HL-60 (cell line): ENCODE measurements at regions not wholly inside any gene's neighbourhood (a gene's known extent, or its start where the extent isn't known, plus 50 kb on each side); places are given as distances from the start of the nearest gene placed in this dataset.

Experiments
- POLR2AphosphoS5 ChIP-seq: IDR thresholded peaks from 2 replicates; pipeline ENCODE4 v1.6.1; 2012; ENCODE audit warnings: low read depth
- SPI1 ChIP-seq: IDR thresholded peaks from 2 replicates; pipeline ENCODE4 v1.6.1; 2012; ENCODE audit warnings: low read depth, mild to moderate bottlenecking, borderline replicate concordance
- TF ChIP-seq, protein P1 (sequence below): IDR thresholded peaks from one replicate; pipeline ENCODE4 v1.5.1; 2011; ENCODE audit warnings: low read length, control low read depth, inconsistent platforms; ENCODE audit not compliant: insufficient read depth
- TF ChIP-seq, protein P2 (sequence below): IDR thresholded peaks from 2 replicates; pipeline ENCODE4 v1.6.1; 2012; ENCODE audit warnings: low read depth; ENCODE audit not compliant: insufficient replicate concordance

DNA sequence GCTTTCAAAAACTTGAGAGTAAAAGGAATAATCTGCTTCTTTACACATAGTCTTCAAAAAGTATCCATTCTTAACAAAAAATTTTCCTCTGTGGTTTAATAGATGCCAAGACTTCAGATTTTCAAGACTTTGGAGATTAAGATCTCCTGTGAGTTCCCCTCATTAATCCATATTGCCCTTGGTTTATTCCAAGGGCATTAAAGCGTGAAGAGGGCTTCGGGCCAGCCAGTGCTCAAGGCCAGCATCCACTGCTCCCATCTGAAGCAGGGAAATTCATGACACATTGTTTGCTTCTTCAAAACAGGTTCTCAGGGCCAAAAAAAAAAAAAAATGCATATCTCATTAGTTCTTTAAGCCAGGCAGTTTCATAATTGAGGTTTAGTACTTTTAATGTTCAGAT lies 137.3 kb upstream of the RHOBTB1 start:
- TF ChIP-seq, protein P1, sequence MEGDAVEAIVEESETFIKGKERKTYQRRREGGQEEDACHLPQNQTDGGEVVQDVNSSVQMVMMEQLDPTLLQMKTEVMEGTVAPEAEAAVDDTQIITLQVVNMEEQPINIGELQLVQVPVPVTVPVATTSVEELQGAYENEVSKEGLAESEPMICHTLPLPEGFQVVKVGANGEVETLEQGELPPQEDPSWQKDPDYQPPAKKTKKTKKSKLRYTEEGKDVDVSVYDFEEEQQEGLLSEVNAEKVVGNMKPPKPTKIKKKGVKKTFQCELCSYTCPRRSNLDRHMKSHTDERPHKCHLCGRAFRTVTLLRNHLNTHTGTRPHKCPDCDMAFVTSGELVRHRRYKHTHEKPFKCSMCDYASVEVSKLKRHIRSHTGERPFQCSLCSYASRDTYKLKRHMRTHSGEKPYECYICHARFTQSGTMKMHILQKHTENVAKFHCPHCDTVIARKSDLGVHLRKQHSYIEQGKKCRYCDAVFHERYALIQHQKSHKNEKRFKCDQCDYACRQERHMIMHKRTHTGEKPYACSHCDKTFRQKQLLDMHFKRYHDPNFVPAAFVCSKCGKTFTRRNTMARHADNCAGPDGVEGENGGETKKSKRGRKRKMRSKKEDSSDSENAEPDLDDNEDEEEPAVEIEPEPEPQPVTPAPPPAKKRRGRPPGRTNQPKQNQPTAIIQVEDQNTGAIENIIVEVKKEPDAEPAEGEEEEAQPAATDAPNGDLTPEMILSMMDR = no peak
- TF ChIP-seq POLR2AphosphoS5 = no peak
- TF ChIP-seq SPI1 = no peak
- TF ChIP-seq, protein P2, sequence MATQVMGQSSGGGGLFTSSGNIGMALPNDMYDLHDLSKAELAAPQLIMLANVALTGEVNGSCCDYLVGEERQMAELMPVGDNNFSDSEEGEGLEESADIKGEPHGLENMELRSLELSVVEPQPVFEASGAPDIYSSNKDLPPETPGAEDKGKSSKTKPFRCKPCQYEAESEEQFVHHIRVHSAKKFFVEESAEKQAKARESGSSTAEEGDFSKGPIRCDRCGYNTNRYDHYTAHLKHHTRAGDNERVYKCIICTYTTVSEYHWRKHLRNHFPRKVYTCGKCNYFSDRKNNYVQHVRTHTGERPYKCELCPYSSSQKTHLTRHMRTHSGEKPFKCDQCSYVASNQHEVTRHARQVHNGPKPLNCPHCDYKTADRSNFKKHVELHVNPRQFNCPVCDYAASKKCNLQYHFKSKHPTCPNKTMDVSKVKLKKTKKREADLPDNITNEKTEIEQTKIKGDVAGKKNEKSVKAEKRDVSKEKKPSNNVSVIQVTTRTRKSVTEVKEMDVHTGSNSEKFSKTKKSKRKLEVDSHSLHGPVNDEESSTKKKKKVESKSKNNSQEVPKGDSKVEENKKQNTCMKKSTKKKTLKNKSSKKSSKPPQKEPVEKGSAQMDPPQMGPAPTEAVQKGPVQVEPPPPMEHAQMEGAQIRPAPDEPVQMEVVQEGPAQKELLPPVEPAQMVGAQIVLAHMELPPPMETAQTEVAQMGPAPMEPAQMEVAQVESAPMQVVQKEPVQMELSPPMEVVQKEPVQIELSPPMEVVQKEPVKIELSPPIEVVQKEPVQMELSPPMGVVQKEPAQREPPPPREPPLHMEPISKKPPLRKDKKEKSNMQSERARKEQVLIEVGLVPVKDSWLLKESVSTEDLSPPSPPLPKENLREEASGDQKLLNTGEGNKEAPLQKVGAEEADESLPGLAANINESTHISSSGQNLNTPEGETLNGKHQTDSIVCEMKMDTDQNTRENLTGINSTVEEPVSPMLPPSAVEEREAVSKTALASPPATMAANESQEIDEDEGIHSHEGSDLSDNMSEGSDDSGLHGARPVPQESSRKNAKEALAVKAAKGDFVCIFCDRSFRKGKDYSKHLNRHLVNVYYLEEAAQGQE = no peak
